ENCODE measurements at regions not wholly inside any gene's neighbourhood (a gene's known extent, or its start where the extent isn't known, plus 50 kb on each side); places are given as distances from the start of the nearest gene placed in this dataset.
A peak's percentile ranks its signal among the peaks of the same experiment; 100 is the strongest.

DNA sequence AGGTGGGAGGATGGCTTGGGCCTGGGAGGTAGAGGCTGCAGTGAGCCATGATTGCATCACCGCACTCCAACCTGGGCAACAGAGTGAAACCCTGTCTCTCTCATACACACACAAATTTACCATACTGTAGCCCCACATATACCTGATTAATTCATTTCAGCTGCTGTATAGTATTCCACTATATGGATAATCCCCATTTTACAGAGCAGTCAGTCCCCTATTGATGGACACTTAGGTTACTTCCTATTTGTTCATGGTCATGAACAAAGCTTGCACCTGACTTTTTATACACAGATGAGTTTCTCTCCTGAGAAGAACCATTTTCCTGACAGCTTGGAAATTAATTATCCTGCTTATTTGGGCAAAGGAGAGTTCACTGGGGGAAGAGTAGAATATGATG, 59.2 kb downstream of the EMX2 start:
- no peak overlapping the region for H3K27ac ChIP-seq (ENCODE audit: low read depth, low read length)
- H3K36me3 ChIP-seq (ENCODE audit: control insufficient read depth, insufficient read depth, low read length): no peaks in the 10 kb centered on the region
- H3K4me3 ChIP-seq (ENCODE audit: low read length): no peak overlapping the region
- H3K9ac ChIP-seq (ENCODE audit: low read length): no peak overlapping the region
- H3K27me3 ChIP-seq (ENCODE audit: control insufficient read depth, insufficient read depth, low read length): no peaks in the 10 kb centered on the region
- no peaks in the 10 kb centered on the region for H3K4me1 ChIP-seq (ENCODE audit: control insufficient read depth, insufficient read depth, low read length)

DNA sequence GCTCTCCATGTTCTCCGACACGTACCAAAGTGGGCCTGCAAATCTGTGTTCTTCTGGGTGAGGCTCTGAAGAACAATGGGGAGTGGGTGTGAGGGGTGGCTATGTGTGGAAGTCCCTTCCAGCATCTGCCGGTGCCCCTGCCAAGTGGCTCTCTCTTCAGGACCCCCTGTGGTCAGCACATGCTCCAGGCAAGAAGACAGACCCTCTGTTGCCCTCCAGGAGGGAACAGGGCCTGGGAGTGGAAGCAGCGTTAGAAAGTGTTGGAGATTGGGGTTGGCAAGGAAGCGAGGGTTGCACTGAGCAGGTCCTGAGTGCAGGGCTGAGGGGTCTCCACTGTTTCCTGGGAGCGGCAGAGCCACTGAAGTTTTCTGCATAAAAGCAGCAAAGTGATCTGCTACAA, 60.5 kb downstream of the EMX2 start:
- H3K4me3 ChIP-seq (ENCODE audit: low read length): no peak overlapping the region
- H3K9ac ChIP-seq (ENCODE audit: low read length): no peak overlapping the region
- H3K27ac ChIP-seq (ENCODE audit: low read depth, low read length): no peak overlapping the region
- H3K36me3 ChIP-seq (ENCODE audit: control insufficient read depth, insufficient read depth, low read length): no peaks in the 10 kb centered on the region
- H3K4me1 ChIP-seq (ENCODE audit: control insufficient read depth, insufficient read depth, low read length): no peaks in the 10 kb centered on the region
- no peaks in the 10 kb centered on the region for H3K27me3 ChIP-seq (ENCODE audit: control insufficient read depth, insufficient read depth, low read length)

DNA sequence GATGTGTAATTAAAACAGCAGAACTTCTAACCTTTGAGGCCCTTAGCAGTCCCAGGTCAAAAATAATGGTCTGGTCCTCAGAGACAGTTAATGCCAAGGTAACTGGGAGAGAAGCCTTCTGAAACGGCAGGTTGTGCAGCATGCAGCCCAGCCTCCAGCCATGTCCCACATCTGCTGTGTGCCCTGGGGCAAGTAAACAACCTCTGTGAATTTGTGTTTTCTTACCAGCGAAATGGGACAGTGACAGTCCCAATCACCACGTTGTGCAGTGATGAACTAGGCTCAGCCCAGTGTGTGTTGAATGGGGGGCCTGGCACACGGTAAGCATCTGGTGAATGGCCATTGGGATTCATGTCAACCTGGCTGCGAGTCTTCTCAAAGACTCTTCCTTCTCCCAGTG, 61.2 kb downstream of the EMX2 start:
- no peak overlapping the region for H3K27ac ChIP-seq (ENCODE audit: low read depth, low read length)
- no peaks in the 10 kb centered on the region for H3K27me3 ChIP-seq (ENCODE audit: control insufficient read depth, insufficient read depth, low read length)
- no peaks in the 10 kb centered on the region for H3K36me3 ChIP-seq (ENCODE audit: control insufficient read depth, insufficient read depth, low read length)
- H3K4me3 ChIP-seq (ENCODE audit: low read length): no peak overlapping the region
- H3K4me1 ChIP-seq (ENCODE audit: control insufficient read depth, insufficient read depth, low read length): no peaks in the 10 kb centered on the region
- H3K9ac ChIP-seq (ENCODE audit: low read length): no peak overlapping the region

DNA sequence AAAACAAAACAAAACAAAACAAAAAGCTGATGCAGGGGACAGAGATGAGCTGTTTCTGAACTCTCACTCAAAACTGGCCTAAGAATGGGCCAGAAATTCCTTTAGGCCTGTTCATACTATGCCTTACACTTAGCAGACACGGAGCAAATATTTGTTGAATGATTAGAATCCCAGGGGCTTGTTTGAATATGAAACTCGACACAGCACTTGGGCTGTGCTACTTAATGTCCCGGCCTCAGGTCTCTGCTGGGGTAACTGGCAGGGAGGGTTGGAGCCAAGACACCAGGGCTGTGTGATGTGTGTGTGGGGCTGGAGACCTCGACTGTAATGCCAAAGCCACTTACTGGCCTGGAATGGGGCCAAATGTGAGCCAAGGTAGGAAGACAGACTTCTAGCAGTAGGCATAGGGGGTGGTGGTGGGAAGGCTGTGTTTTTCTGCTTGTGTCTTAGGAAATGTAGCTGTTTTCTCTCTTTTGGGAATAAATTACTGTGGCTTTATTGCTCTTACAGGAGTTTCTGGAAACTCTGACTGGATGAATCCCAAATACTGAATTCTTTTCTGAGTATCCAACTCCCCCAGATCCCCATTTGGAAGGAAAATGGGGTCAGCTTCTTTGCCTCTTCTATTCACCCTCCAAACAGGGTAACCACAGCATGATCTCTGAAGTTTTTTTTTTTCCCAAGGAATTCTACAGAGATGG, 66.7 kb downstream of the EMX2 start:
- H3K4me3 ChIP-seq (ENCODE audit: low read length): peak overlapping the region; percentile 1
- no peaks in the 10 kb centered on the region for H3K27me3 ChIP-seq (ENCODE audit: control insufficient read depth, insufficient read depth, low read length)
- no peaks in the 10 kb centered on the region for H3K36me3 ChIP-seq (ENCODE audit: control insufficient read depth, insufficient read depth, low read length)
- H3K9ac ChIP-seq (ENCODE audit: low read length): no peak overlapping the region
- H3K4me1 ChIP-seq (ENCODE audit: control insufficient read depth, insufficient read depth, low read length): no peaks in the 10 kb centered on the region
- no peak overlapping the region for H3K27ac ChIP-seq (ENCODE audit: low read depth, low read length)

DNA sequence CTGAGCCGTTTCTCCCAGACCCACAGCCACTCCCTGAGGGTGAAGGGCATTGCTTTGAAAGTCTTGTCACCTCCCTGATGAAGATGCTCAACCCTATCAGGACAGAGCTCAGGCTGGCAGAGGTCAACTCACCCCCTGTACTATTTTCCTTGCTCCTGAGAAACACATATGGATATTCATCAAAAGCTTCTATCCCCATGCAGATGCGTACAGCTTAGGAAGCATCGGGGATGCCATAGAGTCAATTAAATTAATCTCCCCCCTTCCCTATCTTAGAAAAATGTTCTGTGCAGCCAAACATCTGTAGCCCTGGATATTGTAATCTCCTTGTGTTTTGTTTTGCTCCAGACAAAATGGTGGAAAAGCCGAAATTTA, 67.2 kb downstream of the EMX2 start:
- no peak overlapping the region for H3K27ac ChIP-seq (ENCODE audit: low read depth, low read length)
- H3K9ac ChIP-seq (ENCODE audit: low read length): no peak overlapping the region
- no peaks in the 10 kb centered on the region for H3K27me3 ChIP-seq (ENCODE audit: control insufficient read depth, insufficient read depth, low read length)
- no peaks in the 10 kb centered on the region for H3K4me1 ChIP-seq (ENCODE audit: control insufficient read depth, insufficient read depth, low read length)
- no peak overlapping the region for H3K4me3 ChIP-seq (ENCODE audit: low read length)
- no peaks in the 10 kb centered on the region for H3K36me3 ChIP-seq (ENCODE audit: control insufficient read depth, insufficient read depth, low read length)

DNA sequence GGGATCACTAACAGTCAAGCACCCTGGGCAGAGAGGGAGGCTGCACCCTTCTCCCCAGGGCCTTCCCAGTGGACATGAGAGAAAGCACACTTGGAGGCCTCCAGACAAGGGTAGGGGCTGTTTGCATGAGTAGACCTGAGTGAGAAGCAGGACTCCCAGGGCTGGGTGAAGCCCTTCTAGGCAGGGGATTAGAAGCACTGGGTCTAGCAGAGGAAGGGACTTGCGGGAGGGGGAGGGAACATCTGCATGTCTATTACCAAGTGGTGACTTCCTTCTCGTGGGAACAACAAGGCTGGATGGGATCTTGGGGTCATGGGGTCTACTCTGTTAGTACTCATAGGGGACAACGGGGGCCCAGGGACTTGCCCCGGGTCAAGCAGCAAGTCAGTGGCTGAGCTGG, 67.8 kb downstream of the EMX2 start:
- Histone ChIP-seq H3K27me3 (ENCODE audit: control insufficient read depth, insufficient read depth, low read length) (no peaks in the 10 kb centered on the region), H3K4me3 (ENCODE audit: low read length) (no peak overlapping the region), H3K4me1 (ENCODE audit: control insufficient read depth, insufficient read depth, low read length) (no peaks in the 10 kb centered on the region), H3K36me3 (ENCODE audit: control insufficient read depth, insufficient read depth, low read length) (no peaks in the 10 kb centered on the region), H3K9ac (ENCODE audit: low read length) (no peak overlapping the region), H3K27ac (ENCODE audit: low read depth, low read length) (no peak overlapping the region)

DNA sequence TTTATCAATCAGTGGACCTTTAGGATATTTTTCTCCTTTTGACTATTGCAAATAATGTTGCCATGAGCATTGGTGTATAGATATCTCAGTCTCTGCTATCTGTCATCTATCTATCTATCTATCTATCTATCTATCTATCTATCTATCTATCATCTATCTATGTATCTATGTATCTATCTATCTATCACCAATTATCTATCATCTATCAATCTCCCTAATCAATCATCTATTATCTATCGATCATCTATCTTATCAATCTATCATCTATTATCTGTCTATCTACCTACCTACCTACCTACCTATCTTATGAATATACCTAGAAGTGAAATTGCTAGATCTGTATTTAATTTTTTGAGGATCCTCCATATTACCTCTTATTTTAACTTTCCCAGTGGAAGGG, 69.6 kb downstream of the EMX2 start:
- no peaks in the 10 kb centered on the region for H3K4me1 ChIP-seq (ENCODE audit: control insufficient read depth, insufficient read depth, low read length)
- H3K27ac ChIP-seq (ENCODE audit: low read depth, low read length): no peak overlapping the region
- H3K9ac ChIP-seq (ENCODE audit: low read length): no peak overlapping the region
- no peaks in the 10 kb centered on the region for H3K36me3 ChIP-seq (ENCODE audit: control insufficient read depth, insufficient read depth, low read length)
- H3K27me3 ChIP-seq (ENCODE audit: control insufficient read depth, insufficient read depth, low read length): no peaks in the 10 kb centered on the region
- H3K4me3 ChIP-seq (ENCODE audit: low read length): no peak overlapping the region

DNA sequence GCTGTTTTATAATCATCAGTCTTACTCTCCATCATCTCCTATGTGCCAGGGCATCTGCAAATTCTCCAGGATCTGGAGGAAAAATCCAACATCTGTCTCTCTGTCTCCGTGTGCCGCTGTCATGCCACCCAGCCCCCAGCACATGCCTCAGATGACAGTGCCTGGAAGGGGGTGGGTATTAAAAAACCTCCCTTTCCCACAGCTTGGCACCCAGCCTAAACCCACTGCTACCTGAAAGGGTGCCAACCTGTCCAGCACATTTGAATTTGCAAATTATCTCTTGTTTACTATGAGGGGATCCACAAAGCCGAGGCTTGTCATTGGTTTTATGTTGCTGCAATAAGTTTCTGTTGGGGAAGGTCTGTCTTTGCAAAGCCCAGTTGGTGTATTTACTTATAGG, 73.1 kb downstream of the EMX2 start:
- Histone ChIP-seq H3K9ac (ENCODE audit: low read length) (no peak overlapping the region), H3K4me1 (ENCODE audit: control insufficient read depth, insufficient read depth, low read length) (no peaks in the 10 kb centered on the region), H3K4me3 (ENCODE audit: low read length) (no peak overlapping the region), H3K36me3 (ENCODE audit: control insufficient read depth, insufficient read depth, low read length) (no peaks in the 10 kb centered on the region), H3K27ac (ENCODE audit: low read depth, low read length) (no peak overlapping the region), H3K27me3 (ENCODE audit: control insufficient read depth, insufficient read depth, low read length) (no peaks in the 10 kb centered on the region)

DNA sequence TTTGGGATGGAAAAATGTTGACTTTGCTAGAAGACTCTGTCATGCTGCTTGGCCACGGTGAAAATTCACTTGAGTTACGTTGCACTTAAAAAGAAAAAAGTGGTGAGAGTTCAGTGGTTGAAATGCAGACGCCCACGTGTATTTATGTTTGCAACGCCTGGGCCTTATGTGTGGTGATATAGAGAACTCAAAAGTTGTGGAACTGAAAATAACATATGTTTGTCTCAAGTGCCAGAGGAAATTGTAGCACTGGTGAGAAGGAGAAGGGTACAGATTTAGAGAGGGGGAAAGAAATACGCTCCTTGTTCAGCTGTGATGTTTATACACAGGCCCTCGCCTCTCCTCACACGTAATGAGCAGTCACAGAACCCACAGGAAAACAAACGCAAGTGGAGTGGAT, 73.6 kb downstream of the EMX2 start:
- Histone ChIP-seq H3K36me3 (ENCODE audit: control insufficient read depth, insufficient read depth, low read length) (no peaks in the 10 kb centered on the region), H3K4me1 (ENCODE audit: control insufficient read depth, insufficient read depth, low read length) (no peaks in the 10 kb centered on the region), H3K4me3 (ENCODE audit: low read length) (no peak overlapping the region), H3K27ac (ENCODE audit: low read depth, low read length) (no peak overlapping the region), H3K9ac (ENCODE audit: low read length) (no peak overlapping the region), H3K27me3 (ENCODE audit: control insufficient read depth, insufficient read depth, low read length) (no peaks in the 10 kb centered on the region)

DNA sequence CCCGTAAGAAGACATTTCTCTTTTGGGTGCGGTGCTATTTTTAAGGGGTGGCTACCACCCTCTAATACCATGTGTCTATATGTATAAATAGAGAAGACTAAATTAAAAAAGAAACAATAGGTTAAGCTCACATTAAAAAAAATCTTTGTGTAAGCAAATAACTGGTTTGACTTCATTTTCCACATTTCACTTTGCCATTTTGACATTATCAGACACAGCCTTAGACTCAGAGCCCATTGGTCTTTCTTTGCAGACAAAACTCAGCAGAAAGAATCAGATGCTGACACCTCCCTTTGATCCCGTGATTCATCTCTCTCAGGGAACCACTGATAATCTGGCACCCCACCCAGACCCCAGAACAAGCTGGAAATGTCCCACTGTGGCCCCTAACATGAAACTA, 74.5 kb downstream of the EMX2 start:
- Histone ChIP-seq H3K27ac (ENCODE audit: low read depth, low read length) (no peak overlapping the region), H3K27me3 (ENCODE audit: control insufficient read depth, insufficient read depth, low read length) (no peaks in the 10 kb centered on the region), H3K4me3 (ENCODE audit: low read length) (no peak overlapping the region), H3K9ac (ENCODE audit: low read length) (no peak overlapping the region), H3K4me1 (ENCODE audit: control insufficient read depth, insufficient read depth, low read length) (no peaks in the 10 kb centered on the region), H3K36me3 (ENCODE audit: control insufficient read depth, insufficient read depth, low read length) (no peaks in the 10 kb centered on the region)

DNA sequence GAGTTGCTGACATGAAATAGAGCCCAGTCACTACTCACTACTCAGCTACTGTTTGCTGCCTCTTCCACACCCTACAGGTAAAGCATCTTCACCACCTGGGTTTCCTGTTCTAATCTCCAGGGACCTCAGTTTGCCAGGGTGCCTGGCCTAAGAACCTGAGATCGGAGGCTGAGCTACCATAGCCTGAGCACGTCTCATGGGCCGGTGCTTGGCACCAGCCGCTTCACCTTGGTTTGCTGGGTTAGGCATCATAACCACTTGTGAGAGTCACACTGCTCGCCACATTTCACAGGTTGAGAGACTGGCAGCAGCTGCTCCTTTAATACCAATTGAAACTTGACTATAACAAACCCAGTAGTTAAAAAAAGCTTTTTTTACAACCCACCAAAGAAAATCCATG, 75.1 kb downstream of the EMX2 start:
- Histone ChIP-seq H3K36me3 (ENCODE audit: control insufficient read depth, insufficient read depth, low read length) (no peaks in the 10 kb centered on the region), H3K4me3 (ENCODE audit: low read length) (no peak overlapping the region), H3K9ac (ENCODE audit: low read length) (no peak overlapping the region), H3K27me3 (ENCODE audit: control insufficient read depth, insufficient read depth, low read length) (no peaks in the 10 kb centered on the region), H3K4me1 (ENCODE audit: control insufficient read depth, insufficient read depth, low read length) (no peaks in the 10 kb centered on the region), H3K27ac (ENCODE audit: low read depth, low read length) (no peak overlapping the region)

DNA sequence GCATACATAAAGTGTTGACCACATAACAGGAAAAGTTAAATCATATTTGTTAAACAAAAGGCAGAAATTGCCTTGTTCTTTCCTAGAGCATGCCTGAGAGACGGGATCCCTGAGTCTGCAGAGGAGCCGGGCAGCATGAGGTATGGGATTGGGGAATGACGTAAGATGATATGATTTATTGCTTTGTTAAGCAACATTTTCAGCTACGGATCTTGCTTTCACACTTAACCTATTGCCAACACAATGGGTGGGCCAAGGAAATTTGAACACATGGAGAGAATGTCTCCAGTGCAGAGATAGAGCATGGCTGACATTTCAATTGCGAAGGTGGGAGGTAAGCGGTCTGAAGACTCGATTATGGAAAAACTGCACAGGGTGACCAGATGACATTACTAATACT, 76.7 kb downstream of the EMX2 start:
- H3K27ac ChIP-seq (ENCODE audit: low read depth, low read length): no peak overlapping the region
- no peaks in the 10 kb centered on the region for H3K36me3 ChIP-seq (ENCODE audit: control insufficient read depth, insufficient read depth, low read length)
- H3K27me3 ChIP-seq (ENCODE audit: control insufficient read depth, insufficient read depth, low read length): no peaks in the 10 kb centered on the region
- H3K4me1 ChIP-seq (ENCODE audit: control insufficient read depth, insufficient read depth, low read length): no peaks in the 10 kb centered on the region
- no peak overlapping the region for H3K9ac ChIP-seq (ENCODE audit: low read length)
- H3K4me3 ChIP-seq (ENCODE audit: low read length): no peak overlapping the region

DNA sequence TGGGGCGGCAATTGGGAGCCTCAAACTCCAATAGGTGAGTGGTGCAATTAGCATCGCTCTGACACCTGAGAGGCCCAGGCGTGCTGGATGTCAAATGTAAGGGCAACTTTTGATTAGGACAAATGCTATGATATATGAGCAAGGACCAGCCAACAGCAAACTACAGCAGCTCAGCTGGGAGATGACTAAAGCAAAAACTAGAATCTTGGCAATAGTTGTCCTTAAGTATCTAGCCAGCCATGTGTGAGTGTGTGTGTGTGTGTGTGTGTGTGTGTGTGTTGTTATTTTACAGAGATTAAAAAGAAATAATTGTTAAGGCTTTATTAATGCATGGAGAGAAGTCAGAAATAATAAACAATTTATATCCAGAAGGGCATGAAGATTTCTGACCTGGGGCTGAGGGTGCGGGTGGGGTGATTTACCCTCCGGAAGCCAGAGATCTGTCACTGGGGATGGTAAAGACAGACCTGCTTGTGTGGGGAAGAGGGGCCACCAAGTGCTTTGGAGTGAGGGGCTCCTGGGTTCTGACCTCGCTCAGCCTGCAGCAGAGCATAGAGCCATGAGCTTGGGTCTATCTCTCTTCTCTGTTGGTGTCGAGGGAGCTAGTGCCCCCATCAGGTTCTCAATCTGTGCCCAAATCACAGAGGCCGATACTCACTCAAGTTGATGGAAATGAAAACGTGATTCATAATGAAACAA, 77.3 kb downstream of the EMX2 start:
- Histone ChIP-seq H3K27me3 (ENCODE audit: control insufficient read depth, insufficient read depth, low read length) (no peaks in the 10 kb centered on the region), H3K4me1 (ENCODE audit: control insufficient read depth, insufficient read depth, low read length) (no peaks in the 10 kb centered on the region), H3K27ac (ENCODE audit: low read depth, low read length) (no peak overlapping the region), H3K9ac (ENCODE audit: low read length) (no peak overlapping the region), H3K4me3 (ENCODE audit: low read length) (no peak overlapping the region), H3K36me3 (ENCODE audit: control insufficient read depth, insufficient read depth, low read length) (no peaks in the 10 kb centered on the region)
